Neuronal stem cell (in vitro differentiated cells): ENCODE measurements at regions not wholly inside any gene's neighbourhood (a gene's known extent, or its start where the extent isn't known, plus 50 kb on each side); places are given as distances from the start of the nearest gene placed in this dataset.

Experiments
- DNase-seq: peaks from one replicate; pipeline ENCODE4 v3.0.0-alpha.2; 2013; ENCODE audit warnings: low spot score
- H2AFZ ChIP-seq: one replicate; pipeline ENCODE4 v1.6.1; 2013; ENCODE audit warnings: mild to moderate bottlenecking, low read length, inconsistent platforms
- H2AK5ac ChIP-seq: 2 replicates; pipeline ENCODE4 v1.6.1; 2013; ENCODE audit warnings: low read depth, mild to moderate bottlenecking, inconsistent platforms, low read length, moderate library complexity, mixed read lengths
- H2BK120ac ChIP-seq: 2 replicates; pipeline ENCODE4 v1.6.1; 2013; ENCODE audit warnings: low read depth, mild to moderate bottlenecking, inconsistent platforms, low read length, moderate library complexity, mixed read lengths
- H2BK12ac ChIP-seq: one replicate; pipeline ENCODE4 v1.6.1; 2013; ENCODE audit warnings: low read length, inconsistent platforms
- H2BK15ac ChIP-seq: 2 replicates; pipeline ENCODE4 v1.6.1; 2013; ENCODE audit warnings: mild to moderate bottlenecking, low read length, inconsistent platforms, mixed read lengths
- H2BK5ac ChIP-seq: one replicate; pipeline ENCODE4 v1.6.1; 2013; ENCODE audit warnings: inconsistent platforms, mild to moderate bottlenecking, low read length, moderate library complexity
- H3K14ac ChIP-seq: one replicate; pipeline ENCODE4 v1.6.1; 2013; ENCODE audit warnings: low read length, inconsistent platforms
- H3K18ac ChIP-seq: 2 replicates; pipeline ENCODE4 v1.6.1; 2013; ENCODE audit warnings: low read length, inconsistent platforms
- H3K23ac ChIP-seq: 2 replicates; pipeline ENCODE4 v1.6.1; 2013; ENCODE audit warnings: low read depth, mild to moderate bottlenecking, mixed read lengths, low read length, inconsistent platforms; ENCODE audit not compliant: poor library complexity
- H3K27ac ChIP-seq: replicated peaks from 3 replicates; pipeline ENCODE4 v1.5.1; 2013; ENCODE audit warnings: low read length, inconsistent platforms
- H3K27me3 ChIP-seq, 3 experiments: 2 replicates each; pipeline ENCODE4 v1.6.1; 2013; ENCODE audit warnings: low read length in 3 of 3, mild to moderate bottlenecking in 2 of 3, inconsistent platforms in 1 of 3, low read depth in 1 of 3, mixed read lengths in 1 of 3, moderate library complexity in 1 of 3; ENCODE audit not compliant: control insufficient read depth in 3 of 3, insufficient read depth in 3 of 3
- H3K36me3 ChIP-seq, 2 donors: replicated peaks in 1 of 2; 2 replicates each; pipeline ENCODE4 v1.6.1; 2013; ENCODE audit warnings: low read length in 2 of 2; ENCODE audit not compliant: control insufficient read depth in 2 of 2, insufficient read depth in 2 of 2
- H3K4ac ChIP-seq: 2 replicates; pipeline ENCODE4 v1.6.1; 2013; ENCODE audit warnings: inconsistent platforms, mild to moderate bottlenecking, low read length, moderate library complexity
- H3K4me1 ChIP-seq, 2 donors: 1 replicate in 1 of 2; 2 replicates in 1 of 2; pipeline ENCODE4 v1.6.1; 2013; ENCODE audit warnings: low read length in 2 of 2, low read depth in 1 of 2; ENCODE audit not compliant: control insufficient read depth in 2 of 2, insufficient read depth in 1 of 2
- H3K4me2 ChIP-seq: one replicate; pipeline ENCODE4 v1.6.1; 2013; ENCODE audit warnings: mild to moderate bottlenecking, low read length, inconsistent platforms; ENCODE audit not compliant: insufficient read depth, poor library complexity, severe bottlenecking
- H3K4me3 ChIP-seq, 2 donors: 2 replicates each; pipeline ENCODE4 v1.5.1; 2013; ENCODE audit warnings: low read length in 2 of 2, mild to moderate bottlenecking in 2 of 2, inconsistent platforms in 1 of 2, moderate library complexity in 1 of 2
- H3K79me1 ChIP-seq: one replicate; pipeline ENCODE4 v1.6.1; 2013; ENCODE audit warnings: low read depth, mild to moderate bottlenecking, inconsistent platforms, low read length, moderate library complexity
- H3K9ac ChIP-seq: one replicate; pipeline ENCODE4 v1.6.1; 2013; ENCODE audit warnings: mild to moderate bottlenecking, low read depth, low read length, inconsistent platforms; ENCODE audit not compliant: poor library complexity
- H3K9me3 ChIP-seq, 2 donors: replicated peaks in 1 of 2; 2 replicates each; pipeline versions ENCODE3 to v1.6.1; 2013; ENCODE audit warnings: low read length in 2 of 2, mild to moderate bottlenecking in 2 of 2, inconsistent platforms in 1 of 2, low read depth in 1 of 2, mixed read lengths in 1 of 2, moderate library complexity in 1 of 2; ENCODE audit not compliant: control insufficient read depth in 2 of 2, insufficient read depth in 1 of 2
- H4K8ac ChIP-seq: one replicate; pipeline ENCODE4 v1.6.1; 2013; ENCODE audit warnings: low read depth, mild to moderate bottlenecking, inconsistent platforms, low read length, moderate library complexity
- H4K91ac ChIP-seq: one replicate; pipeline ENCODE4 v1.6.1; 2013; ENCODE audit warnings: low read length, low read depth, mild to moderate bottlenecking, inconsistent platforms; ENCODE audit not compliant: poor library complexity
- WGBS, 2 donors: extraction: QIAGEN DNeasy Blood & Tissue Kit; methylation state at CpG; one replicate each; pipeline ENCODE4 v1.1.7; 2013; ENCODE audit warnings: missing lambda C conversion rate in 2 of 2, mixed read lengths in 1 of 2; ENCODE audit not compliant: insufficient read length in 2 of 2, insufficient replicate concordance in 1 of 2; ENCODE audit errors: extremely low coverage in 2 of 2; 5-methylcytosine and 5-hydroxymethylcytosine counted together

- Histone ChIP-seq H3K27me3 (no peaks in the 10 kb centered on the region), H2BK12ac (no peak overlapping the region), H2BK15ac (no peak overlapping the region), H3K4me1 (peaks cover 0 to 3% of the 10 kb centered on the region in 2 donors), H4K91ac (no peak overlapping the region), H3K79me1 (no peaks in the 10 kb centered on the region), H2AK5ac (no peak overlapping the region), H3K14ac (no peak overlapping the region), H2BK5ac (no peak overlapping the region), H3K36me3 (no peaks in the 10 kb centered on the region), H3K9me3 (no peaks in the 10 kb centered on the region), H3K23ac (no peak overlapping the region), H3K9ac (no peak overlapping the region), H3K18ac (no peak overlapping the region), H2BK120ac (no peak overlapping the region), H3K4me2 (no peak overlapping the region), H3K27ac (no peak overlapping the region), H3K4ac (no peak overlapping the region), H3K4me3 (no peak overlapping the region), H2AFZ (no peak overlapping the region), H4K8ac (no peak overlapping the region)
- no peak for DNase-seq
Measured at GRCh38 chr4:95625020-95625419, 76.2 kb upstream of the UNC5C start.

- Histone ChIP-seq H3K79me1 (no peaks in the 10 kb centered on the region), H2BK120ac (no peak overlapping the region), H4K8ac (no peak overlapping the region), H3K14ac (no peak overlapping the region), H3K9me3 (no peaks in the 10 kb centered on the region), H2BK15ac (no peak overlapping the region), H4K91ac (no peak overlapping the region), H3K4ac (no peak overlapping the region), H3K27ac (no peak overlapping the region), H3K9ac (no peak overlapping the region), H3K4me1 (no peaks in the 10 kb centered on the region), H3K4me3 (no peak overlapping the region), H3K4me2 (no peak overlapping the region), H2AK5ac (no peak overlapping the region), H2BK5ac (no peak overlapping the region), H3K23ac (no peak overlapping the region), H2BK12ac (no peak overlapping the region), H3K36me3 (no peaks in the 10 kb centered on the region), H3K27me3 (no peaks in the 10 kb centered on the region), H3K18ac (no peak overlapping the region), H2AFZ (no peak overlapping the region)
- no peak for DNase-seq
- 100% methylated on average over 2 of the region's 9 CpGs for WGBS, 2 donors
Measured at GRCh38 chr4:95619525-95620443, 71.0 kb upstream of the UNC5C start.

GRCh38 chr4:95614684-95615205, 66.0 kb upstream of the UNC5C start:
- 100% methylated on average over 2 of the region's 8 CpGs for WGBS, 2 donors
- H3K14ac ChIP-seq: no peak overlapping the region
- no peaks in the 10 kb centered on the region for H3K27me3 ChIP-seq
- no peaks in the 10 kb centered on the region for H3K36me3 ChIP-seq
- no peaks in the 10 kb centered on the region for H3K9me3 ChIP-seq
- no peak overlapping the region for H2AFZ ChIP-seq
- H3K4me3 ChIP-seq: no peak overlapping the region
- H3K79me1 ChIP-seq: no peaks in the 10 kb centered on the region
- no peak overlapping the region for H2AK5ac ChIP-seq
- H4K8ac ChIP-seq: no peak overlapping the region
- no peak overlapping the region for H3K4me2 ChIP-seq
- no peak for DNase-seq
- H2BK15ac ChIP-seq: no peak overlapping the region
- H3K18ac ChIP-seq: no peak overlapping the region
- no peak overlapping the region for H2BK5ac ChIP-seq
- H3K4ac ChIP-seq: no peak overlapping the region
- H2BK120ac ChIP-seq: no peak overlapping the region
- H3K27ac ChIP-seq: no peak overlapping the region
- no peak overlapping the region for H3K23ac ChIP-seq
- H3K4me1 ChIP-seq: no peaks in the 10 kb centered on the region
- H4K91ac ChIP-seq: no peak overlapping the region
- H2BK12ac ChIP-seq: no peak overlapping the region
- no peak overlapping the region for H3K9ac ChIP-seq

- no peak for DNase-seq
- Histone ChIP-seq H3K4me2 (no peak overlapping the region), H3K4me3 (no peak overlapping the region), H2BK15ac (no peak overlapping the region), H3K4me1 (no peaks in the 10 kb centered on the region), H3K18ac (no peak overlapping the region), H4K8ac (no peak overlapping the region), H3K27ac (no peak overlapping the region), H2BK5ac (no peak overlapping the region), H2AFZ (no peak overlapping the region), H2AK5ac (no peak overlapping the region), H3K27me3 (no peaks in the 10 kb centered on the region), H4K91ac (no peak overlapping the region), H3K9ac (no peak overlapping the region), H3K23ac (no peak overlapping the region), H3K14ac (no peak overlapping the region), H2BK12ac (no peak overlapping the region), H3K79me1 (no peaks in the 10 kb centered on the region), H3K4ac (no peak overlapping the region), H2BK120ac (no peak overlapping the region), H3K9me3 (no peaks in the 10 kb centered on the region), H3K36me3 (no peaks in the 10 kb centered on the region)
- no CpG with 5 or more reads among the region's 3 CpGs for WGBS, 2 donors
Measured at GRCh38 chr4:95610061-95610569, 61.3 kb upstream of the UNC5C start.
